ENCODE measurements at regions not wholly inside any gene's neighbourhood (a gene's known extent, or its start where the extent isn't known, plus 50 kb on each side); places are given as distances from the start of the nearest gene placed in this dataset.

GRCh38 chr12:119245904-119246494 is 67.3 kb downstream of the HSPB8 start:
- CTCF ChIA-PET: no interaction called here
- ATAC-seq (no peak), DNase-seq (ENCODE audit: low read depth in 1 of 2, low spot score in 1 of 2) (no peak), FAIRE-seq (no peak)
- Histone ChIP-seq H3K4me2 (no peak overlapping the region), H3K27ac (no peak overlapping the region), H3K4me1 (no peaks in the 10 kb centered on the region), H3K9me3 (no peaks in the 10 kb centered on the region), H3K4me3 (no peak overlapping the region)
- WGBS (ENCODE audit: missing lambda C conversion rate): 0% methylated on average over 2 of the region's 2 CpGs
- no peak for TF ChIP-seq CBX8 (IDR thresholded peaks at IDR 0.05)
- no peak for TF ChIP-seq REST (IDR thresholded peaks at IDR 0.05)
- TF ChIP-seq HOXB13 (CRISPR knock-in tag; IDR thresholded peaks at IDR 0.05; ENCODE audit: low read depth): no peak
- TF ChIP-seq TFCP2L1 (CRISPR knock-in tag; IDR thresholded peaks at IDR 0.05): no peak
- TF ChIP-seq MAFK (IDR thresholded peaks at IDR 0.05; ENCODE audit: partially characterized antibody): no peak
- TF ChIP-seq JUN (IDR thresholded peaks at IDR 0.05): no peak
- TF ChIP-seq ZSCAN20 (CRISPR knock-in tag; IDR thresholded peaks at IDR 0.05): no peak
- TF ChIP-seq BCL3 (IDR thresholded peaks at IDR 0.05): no peak
- no peak for TF ChIP-seq JUNB (IDR thresholded peaks at IDR 0.05)
- TF ChIP-seq ZFP36 (IDR thresholded peaks at IDR 0.05; ENCODE audit: borderline replicate concordance, partially characterized antibody): no peak
- TF ChIP-seq TP53 (CRISPR knock-in tag; IDR thresholded peaks at IDR 0.05): no peak
- TF ChIP-seq POLR2AphosphoS2 (conservative IDR thresholded peaks at IDR 0.05; ENCODE audit: low read length): no peak
- no peak for TF ChIP-seq RNF2 (IDR thresholded peaks at IDR 0.05; ENCODE audit: borderline replicate concordance, low read depth)
- TF ChIP-seq CBX2 (IDR thresholded peaks at IDR 0.05; ENCODE audit: borderline replicate concordance, low read depth): no peak
- TF ChIP-seq NPAS2 (CRISPR knock-in tag; IDR thresholded peaks at IDR 0.05; ENCODE audit: borderline replicate concordance): no peak
- TF ChIP-seq HES2 (IDR thresholded peaks at IDR 0.05): no peak
- TF ChIP-seq CHD2 (IDR thresholded peaks at IDR 0.05; ENCODE audit: low read length, partially characterized antibody): no peak
- no peak for TF ChIP-seq FOXS1 (CRISPR knock-in tag; IDR thresholded peaks at IDR 0.05)
- POLR2A ChIA-PET: no interaction called here

DNA sequence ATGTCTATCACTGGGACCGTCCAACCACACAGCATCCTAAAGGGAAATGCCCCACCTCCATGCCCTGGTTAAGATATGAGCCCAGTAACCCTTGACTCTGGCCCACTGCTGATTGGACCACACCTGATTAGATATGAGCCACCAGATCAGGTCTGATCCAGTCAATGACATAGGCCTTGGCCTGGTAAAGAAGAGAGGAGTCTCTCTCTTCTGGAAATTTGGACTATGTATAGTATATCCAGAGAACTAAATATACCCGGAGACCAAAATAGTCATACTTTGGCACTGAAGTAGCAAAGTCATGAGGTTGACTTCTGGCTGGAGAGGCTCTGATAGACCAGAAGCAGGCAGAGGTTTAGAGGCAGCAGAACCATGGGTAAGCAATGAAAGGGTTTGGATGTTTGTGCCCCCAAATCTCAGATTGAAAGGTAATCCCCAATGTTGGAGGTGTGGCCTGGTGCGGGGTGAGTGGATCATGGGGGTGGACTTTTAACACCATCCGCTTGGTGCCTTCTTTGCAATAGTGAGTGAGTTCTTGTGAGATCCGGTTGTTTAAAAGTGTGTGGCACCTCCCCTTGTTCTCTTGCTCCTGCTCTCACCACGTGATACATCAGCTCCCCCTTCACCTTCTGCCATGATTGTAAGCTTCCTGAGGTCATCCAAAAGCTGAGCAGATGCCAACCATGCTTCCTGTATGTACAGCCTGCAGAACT is 68.4 kb downstream of the HSPB8 start:
- H3K27ac ChIP-seq: no peak overlapping the region
- ChIA-PET CTCF (interaction anchor here (0.8 kb wide), 1 partner anchor 12 kb away, joined by 3 read pairs; no protein-coding TSS in a partner anchor), POLR2A (no interaction called here)
- WGBS (ENCODE audit: missing lambda C conversion rate): 39% methylated on average over 6 of the region's 6 CpGs
- ATAC-seq (no peak), FAIRE-seq (no peak), DNase-seq (ENCODE audit: low read depth in 1 of 2, low spot score in 1 of 2) (no peak)
- no peak overlapping the region for H3K4me2 ChIP-seq
- no peaks in the 10 kb centered on the region for H3K4me1 ChIP-seq
- H3K9me3 ChIP-seq: no peaks in the 10 kb centered on the region
- no peak overlapping the region for H3K4me3 ChIP-seq
- TF ChIP-seq TFCP2L1 (CRISPR knock-in tag; IDR thresholded peaks at IDR 0.05) (no peak), CBX8 (IDR thresholded peaks at IDR 0.05) (no peak), KDM5A (IDR thresholded peaks at IDR 0.05) (no peak), RARB (CRISPR knock-in tag; IDR thresholded peaks at IDR 0.05) (no peak), HES2 (IDR thresholded peaks at IDR 0.05) (no peak), ZC3H11A (IDR thresholded peaks at IDR 0.05) (no peak), EHF (CRISPR knock-in tag; IDR thresholded peaks at IDR 0.05) (no peak), FOSL2 (IDR thresholded peaks at IDR 0.05) (no peak), FOSL2 (CRISPR knock-in tag; IDR thresholded peaks at IDR 0.05) (no peak), MYC (IDR thresholded peaks at IDR 0.05; ENCODE audit: borderline replicate concordance, low read length) (no peak), CHD4 (IDR thresholded peaks at IDR 0.05; ENCODE audit: borderline replicate concordance) (no peak), HMGXB4 (CRISPR knock-in tag; IDR thresholded peaks at IDR 0.05; ENCODE audit: borderline replicate concordance) (no peak), RCOR1 (IDR thresholded peaks at IDR 0.05; ENCODE audit: low read depth, low read length) (no peak), NR3C1 (IDR thresholded peaks at IDR 0.05) (no peak), ZFP36 (IDR thresholded peaks at IDR 0.05; ENCODE audit: borderline replicate concordance, partially characterized antibody) (no peak)

All from A549 (cell line).